Calu3 (cell line): ENCODE measurements at regions not wholly inside any gene's neighbourhood (a gene's known extent, or its start where the extent isn't known, plus 50 kb on each side); places are given as distances from the start of the nearest gene placed in this dataset.
A peak's percentile ranks its signal among the peaks of the same experiment; 100 is the strongest.

Experiments used
- BruUV-seq: library from RNA; stranded (reverse); fragments of 400-500 nt; replicated peaks from 2 replicates; lab custom pipeline; 2021; lab: Mats Ljungman, UMichigan
- CTCF ChIA-PET: fragments of 300-600 bp; sonication (Branson Sonifier 250); formaldehyde crosslinking; loops from one replicate; lab custom pipeline; 2022; ENCODE audit warnings: antibody characterized with exemption; lab: Charles Lee
- DNase-seq: peaks from one replicate; pipeline ENCODE4 v3.0.0; 2022
- H3K27ac Mint-ChIP-seq: one replicate; pipeline ENCODE4 v1.8.0; 2022; ENCODE audit warnings: mixed read lengths; ENCODE audit not compliant: unreplicated experiment
- H3K27me3 Mint-ChIP-seq: one replicate; pipeline ENCODE4 v1.8.0; 2022; ENCODE audit warnings: mixed read lengths; ENCODE audit not compliant: unreplicated experiment
- H3K36me3 Mint-ChIP-seq: one replicate; pipeline ENCODE4 v1.8.0; 2022; ENCODE audit warnings: mild to moderate bottlenecking, moderate library complexity, mixed read lengths; ENCODE audit not compliant: insufficient read depth, unreplicated experiment
- H3K4me1 Mint-ChIP-seq: one replicate; pipeline ENCODE4 v1.8.0; 2022; ENCODE audit warnings: mild to moderate bottlenecking, low read depth, mixed read lengths; ENCODE audit not compliant: unreplicated experiment
- H3K4me3 Mint-ChIP-seq: one replicate; pipeline ENCODE4 v1.8.0; 2022; ENCODE audit warnings: mild to moderate bottlenecking, low read depth, moderate library complexity, mixed read lengths; ENCODE audit not compliant: unreplicated experiment
- H3K9me3 Mint-ChIP-seq: one replicate; pipeline ENCODE4 v1.8.0; 2022; ENCODE audit warnings: low read depth, mixed read lengths; ENCODE audit not compliant: unreplicated experiment
- CTCF ChIP-seq: fragments of 200-600 bp; IDR thresholded peaks from one replicate; pipeline ENCODE4 v1.8.0; 2022; ENCODE audit warnings: antibody characterized with exemption; ENCODE audit not compliant: unreplicated experiment
- intact Hi-C: fragments of 100-400 bp; cut with micrococcal nuclease; formaldehyde crosslinking; loops from one replicate; pipeline ENCODE4 v1.10.0; 2022; ENCODE audit not compliant: unreplicated experiment

- CTCF ChIA-PET, result interaction anchor here (0.6 to 2.6 kb wide), 13 partner anchors 9 to 1306 kb away, joined by 3 to 27 read pairs (median 4); no protein-coding TSS in a partner anchor
- BruUV-seq, result no TSS peak
These were observed 149.8 kb upstream of the HDAC9 start for GRCh38 chr7:18345641-18346234.

GRCh38 chr7:18347170-18347569 lies 148.4 kb upstream of the HDAC9 start:
- no peaks in the 10 kb centered on the region for H3K27me3 Mint-ChIP-seq
- peaks cover 5% of the 10 kb centered on the region for H3K4me1 Mint-ChIP-seq
- TF ChIP-seq CTCF, result no peak
- H3K36me3 Mint-ChIP-seq, result no peaks in the 10 kb centered on the region
- intact Hi-C loops, result no loop called here
- H3K27ac Mint-ChIP-seq, result no peak overlapping the region
- CTCF ChIA-PET, result interaction anchor here (1.2 kb wide), 1 partner anchor 577 kb away, joined by 3 read pairs; no protein-coding TSS in a partner anchor
- H3K9me3 Mint-ChIP-seq, result no peaks in the 10 kb centered on the region
- no peak for DNase-seq
- no peak overlapping the region for H3K4me3 Mint-ChIP-seq
- no TSS peak for BruUV-seq

More at GRCh38 chr7:18345641-18346234, 149.8 kb upstream of the HDAC9 start:
- TF ChIP-seq CTCF, result peak; percentile 92
- no peaks in the 10 kb centered on the region for H3K4me1 Mint-ChIP-seq
- DNase-seq, result peak; percentile 74
- H3K36me3 Mint-ChIP-seq, result no peaks in the 10 kb centered on the region
- H3K9me3 Mint-ChIP-seq, result peaks cover 3% of the 10 kb centered on the region
- H3K27me3 Mint-ChIP-seq, result no peaks in the 10 kb centered on the region
- no peak overlapping the region for H3K27ac Mint-ChIP-seq
- H3K4me3 Mint-ChIP-seq, result no peak overlapping the region
- intact Hi-C loops, result loop anchor here (1.0 to 2.0 kb wide), 6 partner anchors 219 to 664 kb away; no protein-coding TSS in a partner anchor

- H3K36me3 Mint-ChIP-seq, result no peaks in the 10 kb centered on the region
- H3K27ac Mint-ChIP-seq, result no peak overlapping the region
- CTCF ChIA-PET, result interaction anchor here (1.1 kb wide), 1 partner anchor 413 kb away, joined by 3 read pairs; no protein-coding TSS in a partner anchor
These were observed 144.9 kb upstream of the HDAC9 start for GRCh38 chr7:18350678-18351077.

More at GRCh38 chr7:18350678-18351077, 144.9 kb upstream of the HDAC9 start:
- Mint-ChIP-seq H3K9me3 (no peaks in the 10 kb centered on the region), H3K4me1 (peaks cover 40% of the 10 kb centered on the region), H3K27me3 (no peaks in the 10 kb centered on the region), H3K4me3 (no peak overlapping the region)
- BruUV-seq, result no TSS peak
- no peak for TF ChIP-seq CTCF
- DNase-seq, result no peak
- intact Hi-C loops, result loop anchor here (5.0 kb wide), 2 partner anchors 772 to 1092 kb away; no protein-coding TSS in a partner anchor
